ENCODE measurements at regions not wholly inside any gene's neighbourhood (a gene's known extent, or its start where the extent isn't known, plus 50 kb on each side); places are given as distances from the start of the nearest gene placed in this dataset.

DNA sequence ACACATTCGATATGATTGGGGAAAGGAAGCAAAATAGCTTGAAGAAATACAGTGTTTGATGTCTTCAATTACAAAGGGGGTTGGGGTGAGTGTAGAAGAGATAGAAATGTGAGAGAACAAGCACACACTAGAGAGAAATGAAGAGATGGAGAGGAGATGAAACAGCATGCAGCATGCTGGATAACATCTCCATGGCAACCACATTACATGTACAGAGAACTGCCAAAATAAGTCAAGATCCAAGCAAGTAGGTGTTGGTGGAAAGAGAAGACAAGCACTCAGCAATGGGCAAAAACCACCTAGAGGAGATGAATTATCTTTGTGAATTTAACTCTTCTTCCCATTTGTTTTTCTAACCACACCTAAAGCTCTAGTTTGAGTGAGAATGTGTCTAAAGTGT is 289.8 kb downstream of the GRIN2B start:
- Histone ChIP-seq H3K4me3 (ENCODE audit: low read length) (no peak overlapping the region), H3K9me3 (ENCODE audit: low read length) (no peaks in the 10 kb centered on the region), H3K4me1 (ENCODE audit: insufficient read depth, low read length) (peaks cover 12% of the 10 kb centered on the region)

DNA sequence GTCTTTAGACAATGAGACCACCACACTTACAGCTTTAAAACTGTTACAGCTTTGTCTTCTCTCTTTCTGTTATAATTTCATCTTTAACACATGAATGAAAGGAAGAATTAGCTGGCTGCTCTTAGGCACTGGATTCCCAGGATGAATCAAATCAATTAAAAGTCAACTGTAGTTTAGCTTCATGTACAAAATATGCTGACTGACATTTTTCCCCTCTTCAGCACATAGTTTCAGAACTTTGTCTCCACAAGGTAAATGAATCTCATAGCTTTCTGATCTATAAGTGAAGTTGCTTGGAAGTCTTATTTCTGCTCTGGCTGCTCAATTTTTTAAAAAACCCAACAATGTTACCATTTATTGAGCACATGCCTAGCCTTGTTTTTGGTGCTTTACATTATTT is 293.8 kb downstream of the GRIN2B start:
- Histone ChIP-seq H2AFZ (ENCODE audit: low read depth, low read length) (no peak overlapping the region), H3K9me3 (ENCODE audit: low read length) (peaks cover 4% of the 10 kb centered on the region), H3K4me1 (ENCODE audit: insufficient read depth, low read length) (peaks cover 19% of the 10 kb centered on the region), H3K27me3 (ENCODE audit: insufficient read depth, low read length) (no peaks in the 10 kb centered on the region), H3K4me3 (ENCODE audit: low read length) (no peak overlapping the region), H3K36me3 (ENCODE audit: insufficient read depth, low read length) (no peaks in the 10 kb centered on the region)

More for the DNA sequence above, 289.8 kb downstream of the GRIN2B start:
- H2AFZ ChIP-seq (ENCODE audit: low read depth, low read length), result no peak overlapping the region
- no peaks in the 10 kb centered on the region for H3K27me3 ChIP-seq (ENCODE audit: insufficient read depth, low read length)
- H3K36me3 ChIP-seq (ENCODE audit: insufficient read depth, low read length), result no peaks in the 10 kb centered on the region

DNA sequence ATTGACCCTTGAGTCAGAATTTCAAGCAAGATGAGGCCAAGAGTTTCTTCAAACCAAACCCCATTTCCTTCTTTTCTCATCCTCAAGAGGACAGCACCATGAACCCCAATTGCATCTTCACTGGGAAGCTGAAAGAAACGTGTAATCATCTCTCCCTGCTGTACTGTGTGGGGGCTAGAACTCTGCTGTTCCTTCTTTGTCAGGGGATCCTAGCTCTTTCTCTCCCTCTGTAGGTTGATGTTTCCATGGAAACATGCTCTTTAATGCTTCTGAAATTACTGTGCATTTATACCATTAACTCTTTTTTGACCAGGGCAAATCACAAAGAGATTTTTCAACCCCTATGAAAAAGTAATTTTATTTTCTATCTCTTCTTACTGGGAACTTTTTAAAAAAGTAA is 295.1 kb downstream of the GRIN2B start:
- peaks cover 4% of the 10 kb centered on the region for H3K9me3 ChIP-seq (ENCODE audit: low read length)
- H3K4me3 ChIP-seq (ENCODE audit: low read length), result no peak overlapping the region
- H3K27me3 ChIP-seq (ENCODE audit: insufficient read depth, low read length), result no peaks in the 10 kb centered on the region
- no peak overlapping the region for H2AFZ ChIP-seq (ENCODE audit: low read depth, low read length)
- peaks cover 11% of the 10 kb centered on the region for H3K4me1 ChIP-seq (ENCODE audit: insufficient read depth, low read length)
- H3K36me3 ChIP-seq (ENCODE audit: insufficient read depth, low read length), result no peaks in the 10 kb centered on the region

DNA sequence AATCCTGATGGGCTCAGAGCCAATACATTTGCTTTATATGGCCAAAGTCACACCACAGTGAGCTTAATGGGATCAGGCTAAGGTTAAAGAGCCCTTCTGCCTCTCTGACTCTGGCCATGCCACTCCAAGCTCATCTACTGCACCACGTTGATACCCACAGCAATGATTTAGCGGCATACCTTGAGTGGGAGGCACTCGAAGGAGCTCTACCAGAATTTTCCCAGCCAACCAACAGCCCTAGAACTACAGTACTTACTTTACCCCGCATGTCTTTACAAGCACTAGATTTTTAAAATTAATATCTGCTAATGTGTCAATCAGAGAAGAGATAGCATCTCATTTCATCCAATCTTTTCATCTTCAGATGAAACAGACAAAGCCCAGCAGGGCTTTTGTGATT is 300.5 kb downstream of the GRIN2B start:
- peaks cover 1% of the 10 kb centered on the region for H3K4me1 ChIP-seq (ENCODE audit: insufficient read depth, low read length)
- peaks cover 4% of the 10 kb centered on the region for H3K9me3 ChIP-seq (ENCODE audit: low read length)
- no peak overlapping the region for H2AFZ ChIP-seq (ENCODE audit: low read depth, low read length)
- no peak overlapping the region for H3K4me3 ChIP-seq (ENCODE audit: low read length)
- no peaks in the 10 kb centered on the region for H3K36me3 ChIP-seq (ENCODE audit: insufficient read depth, low read length)
- no peaks in the 10 kb centered on the region for H3K27me3 ChIP-seq (ENCODE audit: insufficient read depth, low read length)

DNA sequence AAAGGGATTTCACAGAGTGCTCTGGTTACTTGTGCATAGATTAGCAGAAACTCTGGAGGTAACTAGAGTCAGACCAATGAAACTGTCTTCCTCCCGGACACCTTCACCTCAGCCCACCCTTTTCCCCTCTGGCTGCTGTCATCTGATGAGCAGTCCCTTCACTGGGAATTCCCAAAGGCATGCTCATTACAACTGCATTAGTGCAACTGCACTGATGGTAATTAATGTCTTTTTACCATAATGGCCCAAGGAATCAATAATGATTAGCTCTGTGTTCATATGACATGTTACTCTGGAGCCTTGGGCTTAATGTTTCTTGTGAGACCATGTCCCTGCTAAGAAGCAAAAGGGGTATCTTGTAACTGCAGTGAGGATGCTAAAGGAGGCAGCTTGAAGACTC is 304.5 kb downstream of the GRIN2B start:
- H2AFZ ChIP-seq (ENCODE audit: low read depth, low read length), result no peak overlapping the region
- no peaks in the 10 kb centered on the region for H3K27me3 ChIP-seq (ENCODE audit: insufficient read depth, low read length)
- H3K9me3 ChIP-seq (ENCODE audit: low read length), result no peaks in the 10 kb centered on the region
- H3K36me3 ChIP-seq (ENCODE audit: insufficient read depth, low read length), result peaks cover 9% of the 10 kb centered on the region
- H3K4me3 ChIP-seq (ENCODE audit: low read length), result no peak overlapping the region
- no peaks in the 10 kb centered on the region for H3K4me1 ChIP-seq (ENCODE audit: insufficient read depth, low read length)

DNA sequence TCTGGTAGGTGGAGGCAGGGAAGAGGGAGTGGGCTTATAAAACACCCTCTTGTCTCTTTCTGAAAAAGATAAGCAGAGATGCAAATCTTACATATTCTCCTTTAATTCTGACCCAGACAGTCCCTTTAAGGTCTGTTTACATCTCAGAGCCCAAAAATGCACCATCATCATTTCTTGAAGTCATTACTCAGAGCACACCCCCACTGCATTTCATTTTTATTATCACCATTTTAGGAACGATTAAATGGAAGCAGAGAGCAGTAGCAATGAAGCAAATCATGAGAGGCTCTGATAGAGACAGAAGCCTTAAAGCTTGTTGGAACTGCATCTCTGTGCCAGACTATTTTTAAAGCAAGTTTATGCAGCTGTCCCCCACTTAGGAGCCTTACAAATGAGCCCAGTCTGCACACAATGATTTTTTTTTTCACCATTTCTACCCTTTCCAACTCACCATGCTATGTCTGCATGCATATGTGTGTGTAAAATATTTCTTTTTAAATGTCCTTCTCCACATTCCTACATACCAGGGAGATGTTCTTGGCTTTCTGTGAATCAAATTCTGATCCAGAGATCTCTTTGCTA is 311.0 kb downstream of the GRIN2B start:
- Histone ChIP-seq H3K4me1 (ENCODE audit: insufficient read depth, low read length) (no peaks in the 10 kb centered on the region), H2AFZ (ENCODE audit: low read depth, low read length) (no peak overlapping the region), H3K9me3 (ENCODE audit: low read length) (no peaks in the 10 kb centered on the region), H3K36me3 (ENCODE audit: insufficient read depth, low read length) (peaks cover 6% of the 10 kb centered on the region), H3K27me3 (ENCODE audit: insufficient read depth, low read length) (no peaks in the 10 kb centered on the region), H3K4me3 (ENCODE audit: low read length) (no peak overlapping the region)

DNA sequence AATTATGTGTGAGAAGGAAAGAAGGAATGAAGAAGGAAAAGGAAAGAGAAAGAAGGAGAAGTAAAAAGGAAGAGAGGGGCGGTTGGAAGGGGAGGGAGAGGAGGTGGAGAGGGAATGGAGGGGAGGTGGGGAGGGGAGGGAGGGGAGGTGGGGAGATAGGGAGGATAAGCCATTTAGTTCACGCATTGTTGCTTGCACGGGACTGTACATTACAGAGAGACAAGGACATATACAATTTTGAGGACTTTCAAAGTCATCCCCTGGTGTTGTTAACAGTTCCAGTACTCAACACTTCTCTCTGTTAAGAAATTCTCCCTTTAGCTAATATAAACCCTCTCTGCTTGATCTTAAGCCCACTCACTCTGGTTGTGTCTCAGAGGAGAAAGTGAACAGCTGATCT is 312.5 kb downstream of the GRIN2B start:
- Histone ChIP-seq H3K36me3 (ENCODE audit: insufficient read depth, low read length) (no peaks in the 10 kb centered on the region), H3K27me3 (ENCODE audit: insufficient read depth, low read length) (no peaks in the 10 kb centered on the region), H3K4me3 (ENCODE audit: low read length) (no peak overlapping the region), H3K9me3 (ENCODE audit: low read length) (no peaks in the 10 kb centered on the region), H2AFZ (ENCODE audit: low read depth, low read length) (no peak overlapping the region), H3K4me1 (ENCODE audit: insufficient read depth, low read length) (no peaks in the 10 kb centered on the region)

DNA sequence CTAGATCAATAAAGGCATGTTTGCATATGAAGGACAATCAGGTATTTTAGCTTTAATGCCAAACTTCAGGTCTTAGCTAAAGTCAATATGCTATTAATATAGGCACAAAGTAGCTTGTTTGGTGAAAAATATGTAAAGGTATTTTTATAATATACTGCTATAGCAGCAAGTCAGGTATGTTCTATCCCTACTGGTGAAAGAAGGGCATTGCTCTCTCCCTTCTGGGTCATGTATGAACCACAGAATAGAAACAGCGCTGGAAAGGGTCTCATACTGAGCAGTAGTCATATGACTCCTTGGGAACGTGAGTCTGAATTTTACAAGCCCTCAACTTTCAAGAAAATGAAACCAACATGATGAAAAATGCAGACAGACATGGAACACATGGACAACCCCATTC is 314.6 kb downstream of the GRIN2B start:
- no peaks in the 10 kb centered on the region for H3K36me3 ChIP-seq (ENCODE audit: insufficient read depth, low read length)
- H3K9me3 ChIP-seq (ENCODE audit: low read length), result no peaks in the 10 kb centered on the region
- H3K4me3 ChIP-seq (ENCODE audit: low read length), result no peak overlapping the region

DNA sequence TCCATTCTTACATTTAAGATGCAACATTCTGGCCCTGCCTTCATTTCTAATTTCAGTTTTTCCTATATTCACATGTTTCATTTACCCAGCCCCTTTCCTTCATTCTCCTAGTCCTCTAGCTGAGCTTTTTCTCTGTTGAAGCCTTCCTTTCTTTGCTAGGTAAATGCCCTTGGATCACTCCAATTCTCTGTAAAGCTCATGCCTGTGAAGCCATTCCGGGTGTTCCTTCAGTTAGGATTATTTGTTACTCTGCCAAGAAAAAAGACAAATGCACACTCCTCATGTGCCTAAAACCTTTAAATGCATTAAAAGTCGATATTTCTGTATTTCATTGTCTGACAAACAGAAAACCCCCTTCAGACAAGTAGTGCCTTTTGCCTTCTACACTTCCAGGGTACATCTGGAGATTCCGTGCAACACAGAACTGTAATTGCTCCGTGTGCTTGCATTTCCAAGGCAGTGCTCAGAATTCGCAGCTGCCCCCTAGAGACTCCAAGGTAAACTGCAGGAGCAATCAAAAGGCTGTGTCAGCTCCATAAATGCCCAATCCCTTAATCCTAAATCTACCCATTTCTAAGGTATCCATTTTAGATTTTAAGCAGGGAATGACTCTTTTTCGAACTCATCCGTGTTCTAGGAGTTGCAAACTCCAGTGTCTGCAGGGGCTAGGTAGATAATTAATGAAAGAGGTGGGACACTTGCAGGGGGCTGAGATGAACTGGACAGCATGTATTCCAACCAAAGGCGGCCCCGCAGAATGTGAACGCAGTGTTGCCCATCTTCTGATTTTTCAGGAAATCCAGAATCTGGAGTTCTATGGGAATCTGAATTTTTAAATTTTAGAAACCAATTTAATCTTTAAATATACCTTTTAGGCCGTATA is 320.2 kb downstream of the GRIN2B start:
- no peaks in the 10 kb centered on the region for H3K36me3 ChIP-seq (ENCODE audit: insufficient read depth, low read length)
- H3K27me3 ChIP-seq (ENCODE audit: insufficient read depth, low read length), result no peaks in the 10 kb centered on the region
- no peak overlapping the region for H2AFZ ChIP-seq (ENCODE audit: low read depth, low read length)

More for the DNA sequence above, 314.6 kb downstream of the GRIN2B start:
- no peaks in the 10 kb centered on the region for H3K27me3 ChIP-seq (ENCODE audit: insufficient read depth, low read length)
- H2AFZ ChIP-seq (ENCODE audit: low read depth, low read length), result no peak overlapping the region
- H3K4me1 ChIP-seq (ENCODE audit: insufficient read depth, low read length), result no peaks in the 10 kb centered on the region

DNA sequence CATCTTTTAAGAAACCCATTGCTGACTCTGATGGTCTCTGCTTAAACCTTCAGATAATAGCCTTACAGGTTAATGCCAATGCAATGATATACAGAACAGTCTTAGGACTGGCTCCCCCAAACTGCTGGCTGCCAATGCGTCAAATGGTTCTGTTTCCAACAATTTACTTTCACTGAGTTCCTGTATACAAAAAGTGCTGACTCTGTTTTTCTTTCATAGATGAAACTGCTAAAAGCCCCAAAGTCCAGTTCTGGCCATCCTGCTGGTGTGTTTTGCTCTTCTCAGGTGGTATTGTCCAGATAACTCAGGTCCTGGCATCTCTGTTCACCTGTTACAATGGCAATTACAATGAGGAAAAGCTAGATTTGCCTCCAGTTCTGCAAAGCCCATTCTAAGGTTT is 326.9 kb downstream of the GRIN2B start:
- Histone ChIP-seq H3K36me3 (ENCODE audit: insufficient read depth, low read length) (no peaks in the 10 kb centered on the region), H3K27me3 (ENCODE audit: insufficient read depth, low read length) (no peaks in the 10 kb centered on the region), H2AFZ (ENCODE audit: low read depth, low read length) (no peak overlapping the region), H3K9me3 (ENCODE audit: low read length) (no peaks in the 10 kb centered on the region), H3K4me1 (ENCODE audit: insufficient read depth, low read length) (no peaks in the 10 kb centered on the region), H3K4me3 (ENCODE audit: low read length) (no peak overlapping the region)

More for the DNA sequence above, 320.2 kb downstream of the GRIN2B start:
- H3K4me3 ChIP-seq (ENCODE audit: low read length), result no peak overlapping the region
- no peaks in the 10 kb centered on the region for H3K9me3 ChIP-seq (ENCODE audit: low read length)
- H3K4me1 ChIP-seq (ENCODE audit: insufficient read depth, low read length), result peaks cover 4% of the 10 kb centered on the region

DNA sequence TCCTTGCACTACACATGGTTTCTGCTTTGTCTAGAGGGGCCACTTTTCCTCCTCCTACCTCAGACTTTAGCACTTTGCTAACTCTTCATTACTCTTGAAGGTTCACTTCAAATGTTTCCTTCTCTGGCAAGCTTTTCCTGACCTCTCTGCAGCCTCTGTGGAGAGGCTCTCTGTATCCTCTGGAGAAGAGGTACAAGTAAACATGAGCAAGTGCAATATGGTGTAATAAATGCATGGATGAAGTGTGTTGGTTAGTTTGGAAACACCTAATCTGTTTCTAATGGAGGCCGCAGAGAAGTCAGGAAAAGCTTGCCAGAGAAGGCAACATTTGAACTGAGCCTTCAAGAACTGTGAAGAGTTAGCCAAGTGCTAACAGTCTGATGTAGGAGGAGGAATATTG is 329.3 kb downstream of the GRIN2B start:
- Histone ChIP-seq H3K27me3 (ENCODE audit: insufficient read depth, low read length) (no peaks in the 10 kb centered on the region), H3K4me3 (ENCODE audit: low read length) (no peak overlapping the region), H2AFZ (ENCODE audit: low read depth, low read length) (no peak overlapping the region), H3K9me3 (ENCODE audit: low read length) (no peaks in the 10 kb centered on the region), H3K4me1 (ENCODE audit: insufficient read depth, low read length) (no peaks in the 10 kb centered on the region), H3K36me3 (ENCODE audit: insufficient read depth, low read length) (no peaks in the 10 kb centered on the region)

DNA sequence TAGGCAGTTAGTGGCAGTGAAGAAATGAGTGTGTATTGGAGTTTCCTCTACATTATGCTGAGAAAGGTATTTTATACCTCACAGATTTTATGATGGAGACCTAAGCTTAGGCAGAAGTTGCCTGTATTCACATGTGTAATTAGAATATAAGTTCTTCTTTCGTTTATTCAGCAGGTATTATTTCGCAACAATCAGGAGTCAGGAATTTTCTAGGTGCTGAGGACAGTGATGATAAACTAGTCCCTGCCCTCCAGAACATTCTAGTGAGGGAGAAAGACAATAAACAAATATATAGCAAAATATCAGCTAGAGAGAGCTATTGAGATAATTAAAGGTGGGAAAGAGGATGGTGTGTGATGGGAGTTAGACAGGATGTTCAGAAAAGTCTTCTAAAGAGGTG is 345.7 kb downstream of the GRIN2B start:
- Histone ChIP-seq H3K36me3 (ENCODE audit: insufficient read depth, low read length) (no peaks in the 10 kb centered on the region), H3K27me3 (ENCODE audit: insufficient read depth, low read length) (no peaks in the 10 kb centered on the region), H2AFZ (ENCODE audit: low read depth, low read length) (no peak overlapping the region), H3K4me1 (ENCODE audit: insufficient read depth, low read length) (peaks cover 5% of the 10 kb centered on the region), H3K4me3 (ENCODE audit: low read length) (no peak overlapping the region), H3K9me3 (ENCODE audit: low read length) (no peaks in the 10 kb centered on the region)

DNA sequence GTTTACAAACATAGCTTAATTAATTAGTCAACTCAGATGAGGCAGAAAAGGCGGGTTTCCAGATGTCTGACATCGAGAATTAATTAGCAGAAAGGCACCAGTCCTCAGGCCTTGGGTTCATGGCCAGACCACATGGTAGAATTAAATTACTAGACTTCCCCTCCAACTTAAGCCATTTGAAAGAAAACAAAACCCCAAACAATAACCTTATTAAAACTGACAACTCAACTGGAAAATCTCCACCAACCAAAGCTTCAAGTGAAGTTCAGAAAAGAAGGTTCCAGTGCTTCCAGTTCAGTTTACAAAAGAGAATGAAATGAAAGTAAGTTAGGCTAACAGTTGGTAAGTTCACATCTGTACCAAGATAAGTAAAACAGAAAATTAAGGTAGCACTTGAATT is 349.5 kb downstream of the GRIN2B start:
- Histone ChIP-seq H3K4me3 (ENCODE audit: low read length) (no peak overlapping the region), H3K9me3 (ENCODE audit: low read length) (no peaks in the 10 kb centered on the region), H3K27me3 (ENCODE audit: insufficient read depth, low read length) (no peaks in the 10 kb centered on the region), H2AFZ (ENCODE audit: low read depth, low read length) (no peak overlapping the region), H3K4me1 (ENCODE audit: insufficient read depth, low read length) (no peaks in the 10 kb centered on the region), H3K36me3 (ENCODE audit: insufficient read depth, low read length) (no peaks in the 10 kb centered on the region)

Measured in neuron (in vitro differentiated cells).